ENCODE measurements at regions not wholly inside any gene's neighbourhood (a gene's known extent, or its start where the extent isn't known, plus 50 kb on each side); places are given as distances from the start of the nearest gene placed in this dataset.

DNA sequence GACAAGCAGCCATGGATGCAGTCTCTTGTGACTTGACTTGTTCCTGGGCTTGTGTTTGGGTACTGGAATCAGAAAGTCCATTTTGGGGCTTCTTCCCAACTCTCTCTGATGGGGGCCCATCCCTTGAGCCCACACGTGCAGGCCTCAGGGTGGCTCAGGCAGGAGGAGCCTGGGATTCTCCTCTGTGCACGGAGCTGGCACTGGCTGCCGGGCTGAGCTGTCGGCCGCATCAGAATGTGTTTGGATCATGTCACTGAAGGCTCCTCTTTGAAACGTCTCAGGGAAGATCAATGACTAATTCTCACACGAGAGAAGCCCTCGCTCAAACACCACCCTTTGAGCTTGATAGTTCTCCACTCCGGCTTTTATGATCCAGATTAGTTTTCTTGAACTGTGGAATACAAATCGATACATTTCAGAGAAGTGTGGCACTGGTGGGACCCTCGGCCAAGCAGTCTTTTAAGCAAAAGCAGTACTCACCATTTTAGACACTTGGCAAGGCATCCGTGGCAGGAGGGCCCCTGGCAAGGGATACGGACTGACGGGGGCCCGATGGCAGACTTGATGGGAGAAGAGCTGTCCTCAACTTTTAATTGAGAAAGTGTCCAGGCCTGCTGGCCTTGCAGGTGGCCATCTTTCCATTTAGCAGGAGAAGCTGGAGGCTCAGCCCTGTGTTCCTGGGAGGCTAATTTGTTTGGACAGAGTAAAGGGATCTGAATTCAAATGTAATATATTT is 220.7 kb upstream of the C1orf174 start:
- H3K4me1 ChIP-seq = no peaks in the 10 kb centered on the region
- TF ChIP-seq CTCF (IDR thresholded peaks at IDR 0.05) (no peak), POLR2A (IDR thresholded peaks at IDR 0.05; ENCODE audit: low read depth) (no peak), EP300 (IDR thresholded peaks at IDR 0.05) (no peak), POLR2AphosphoS5 (IDR thresholded peaks at IDR 0.05) (no peak)
- H3K27ac ChIP-seq (replicated peaks in 1 of 4) = no peak overlapping the region
- no peaks in the 10 kb centered on the region for H3K36me3 ChIP-seq
- intact Hi-C loops (cut with DNase I) = no loop called here
- WGBS = 47% methylated on average over 14 of the region's 15 CpGs
- H3K27me3 ChIP-seq = peaks cover 0 to 53% (median 0%) of the 10 kb centered on the region in 4 donors
- no peak for DNase-seq (ENCODE audit: extremely low spot score)
- no peak overlapping the region for H3K4me3 ChIP-seq
- no peaks in the 10 kb centered on the region for H3K9me3 ChIP-seq

GRCh38 chr1:4121293-4121684 is 221.2 kb upstream of the C1orf174 start:
- WGBS = 71% methylated on average over 8 of the region's 8 CpGs
- peaks cover 0 to 47% (median 0%) of the 10 kb centered on the region in 4 donors for H3K27me3 ChIP-seq
- intact Hi-C loops (cut with DNase I) = no loop called here

GRCh38 chr1:4121834-4122512 is 221.9 kb upstream of the C1orf174 start:
- peaks cover 0 to 44% (median 0%) of the 10 kb centered on the region in 4 donors for H3K27me3 ChIP-seq
- WGBS = 76% methylated on average over 12 of the region's 20 CpGs

More at GRCh38 chr1:4121293-4121684, 221.2 kb upstream of the C1orf174 start:
- no peaks in the 10 kb centered on the region for H3K36me3 ChIP-seq
- H3K4me3 ChIP-seq = no peak overlapping the region
- H3K9me3 ChIP-seq = no peaks in the 10 kb centered on the region
- TF ChIP-seq POLR2A (IDR thresholded peaks at IDR 0.05; ENCODE audit: low read depth) = no peak
- no peak for TF ChIP-seq EP300 (IDR thresholded peaks at IDR 0.05)
- no peak for TF ChIP-seq CTCF (IDR thresholded peaks at IDR 0.05)
- no peak for TF ChIP-seq POLR2AphosphoS5 (IDR thresholded peaks at IDR 0.05)
- H3K27ac ChIP-seq (replicated peaks in 1 of 4) = no peak overlapping the region
- H3K4me1 ChIP-seq = no peaks in the 10 kb centered on the region
- no peak for DNase-seq (ENCODE audit: extremely low spot score)

GRCh38 chr1:4122513-4123160 is 222.6 kb upstream of the C1orf174 start:
- no peak for TF ChIP-seq POLR2AphosphoS5 (IDR thresholded peaks at IDR 0.05)
- no peak for TF ChIP-seq CTCF (IDR thresholded peaks at IDR 0.05)
- TF ChIP-seq POLR2A (IDR thresholded peaks at IDR 0.05; ENCODE audit: low read depth) = no peak
- no peak for TF ChIP-seq EP300 (IDR thresholded peaks at IDR 0.05)
- H3K27ac ChIP-seq (replicated peaks in 1 of 4) = no peak overlapping the region
- WGBS = 100% methylated on average over 1 of the region's 8 CpGs
- H3K9me3 ChIP-seq = peaks cover 0 to 3% (median 0%) of the 10 kb centered on the region in 4 donors
- no peak overlapping the region for H3K4me3 ChIP-seq
- no peak for DNase-seq (ENCODE audit: extremely low spot score)
- H3K27me3 ChIP-seq = peaks cover 0 to 43% (median 0%) of the 10 kb centered on the region in 4 donors
- no peaks in the 10 kb centered on the region for H3K4me1 ChIP-seq
- no peaks in the 10 kb centered on the region for H3K36me3 ChIP-seq
- intact Hi-C loops (cut with DNase I) = no loop called here

More at GRCh38 chr1:4121834-4122512, 221.9 kb upstream of the C1orf174 start:
- Histone ChIP-seq H3K4me3 (no peak overlapping the region), H3K36me3 (no peaks in the 10 kb centered on the region), H3K27ac (replicated peaks in 1 of 4) (no peak overlapping the region), H3K9me3 (peaks cover 0 to 3% (median 0%) of the 10 kb centered on the region in 4 donors), H3K4me1 (no peaks in the 10 kb centered on the region)
- TF ChIP-seq EP300 (IDR thresholded peaks at IDR 0.05) (no peak), POLR2A (IDR thresholded peaks at IDR 0.05; ENCODE audit: low read depth) (no peak), POLR2AphosphoS5 (IDR thresholded peaks at IDR 0.05) (no peak), CTCF (IDR thresholded peaks at IDR 0.05) (no peak)
- no peak for DNase-seq (ENCODE audit: extremely low spot score)
- intact Hi-C loops (cut with DNase I) = no loop called here
